ENCODE measurements at regions not wholly inside any gene's neighbourhood (a gene's known extent, or its start where the extent isn't known, plus 50 kb on each side); places are given as distances from the start of the nearest gene placed in this dataset.

GRCh38 chr12:74382983-74383382, 154.7 kb upstream of the ATXN7L3B start:
- Histone ChIP-seq H3K4me3 (ENCODE audit: extremely low read depth in 1 of 4, insufficient read depth in 2 of 4, low read depth in 3 of 4, low read length in 4 of 4) (no peak overlapping the region), H3K27me3 (replicated peaks in 1 of 4; ENCODE audit: control insufficient read depth in 3 of 4, extremely low read depth in 1 of 4, insufficient read depth in 3 of 4, low read length in 3 of 4) (no peaks in the 10 kb centered on the region), H3K4me1 (replicated peaks in 1 of 4; ENCODE audit: control insufficient read depth in 3 of 4, insufficient read depth in 4 of 4, low read length in 3 of 4) (no peaks in the 10 kb centered on the region), H4K5ac (ENCODE audit: insufficient read length, low read depth, low read length) (no peak overlapping the region), H4K8ac (ENCODE audit: extremely low read depth, insufficient read depth, low read length) (no peak overlapping the region), H2AK5ac (ENCODE audit: low read depth, low read length) (no peak overlapping the region), H3K9ac (replicated peaks in 1 of 4; ENCODE audit: extremely low read depth in 1 of 4, low read depth in 3 of 4, low read length in 3 of 4) (no peak overlapping the region), H3K36me3 (ENCODE audit: control insufficient read depth in 2 of 4, insufficient read depth in 4 of 4, low read length in 3 of 4) (no peaks in the 10 kb centered on the region), H3K79me1 (ENCODE audit: low read depth, low read length) (no peaks in the 10 kb centered on the region), H2BK5ac (ENCODE audit: low read depth, low read length) (no peak overlapping the region), H3K9me3 (ENCODE audit: insufficient read depth in 2 of 2, low read depth in 1 of 2, low read length in 1 of 2) (no peaks in the 10 kb centered on the region), H3K23ac (ENCODE audit: insufficient read length) (no peak overlapping the region), H3K79me2 (ENCODE audit: control insufficient read depth in 1 of 2, insufficient read depth in 2 of 2, low read length in 2 of 2) (no peaks in the 10 kb centered on the region), H2BK15ac (ENCODE audit: low read length) (no peak overlapping the region), H2BK120ac (replicated peaks; ENCODE audit: low read depth, low read length) (no peak overlapping the region), H3K27ac (ENCODE audit: low read depth, low read length) (no peak overlapping the region), H3K4me2 (ENCODE audit: insufficient read depth in 1 of 2, low read depth in 2 of 2, low read length in 2 of 2) (no peak overlapping the region), H3K23me2 (ENCODE audit: low read depth, low read length) (no peaks in the 10 kb centered on the region), H3K56ac (replicated peaks; ENCODE audit: insufficient read length, low read depth, low read length) (no peak overlapping the region), H3K14ac (ENCODE audit: insufficient read length) (no peak overlapping the region), H2AFZ (ENCODE audit: low read length) (no peak overlapping the region), H3K18ac (ENCODE audit: extremely low read depth, low read length) (no peak overlapping the region), H3K4ac (replicated peaks; ENCODE audit: insufficient read length, low read depth, low read length) (no peak overlapping the region), H2BK20ac (ENCODE audit: low read length) (no peak overlapping the region), H4K91ac (replicated peaks; ENCODE audit: insufficient read length, low read length) (no peak overlapping the region), H2BK12ac (ENCODE audit: low read depth, low read length) (no peak overlapping the region), H4K20me1 (replicated peaks in 1 of 2; ENCODE audit: control insufficient read depth in 1 of 2, insufficient read depth in 2 of 2, low read length in 2 of 2) (no peaks in the 10 kb centered on the region)
- no peak for DNase-seq (ENCODE audit: low read depth in 1 of 2, low spot score in 2 of 2)
- no peak for FAIRE-seq
- CTCF ChIA-PET (ENCODE audit: partially characterized antibody): interaction anchor here (1.3 to 1.5 kb wide), 3 partner anchors 18 to 33 kb away, joined by 3 to 6 read pairs (median 4); no protein-coding TSS in a partner anchor
- POLR2A ChIA-PET (ENCODE audit: partially characterized antibody): no interaction called here
- no peak for TF ChIP-seq TAF7 (optimal IDR thresholded peaks at IDR 0.05; ENCODE audit: borderline replicate concordance, low read depth, low read length)
- TF ChIP-seq MAFK (IDR thresholded peaks at IDR 0.05; ENCODE audit: low read depth, low read length): no peak
- no peak for TF ChIP-seq PHF8 (conservative IDR thresholded peaks at IDR 0.05; ENCODE audit: low read depth, low read length)
- no peak for TF ChIP-seq NRF1 (IDR thresholded peaks at IDR 0.05; ENCODE audit: low read depth, low read length)
- no peak for TF ChIP-seq POLR2AphosphoS5 (IDR thresholded peaks at IDR 0.05; ENCODE audit: low read depth, low read length)
- no peak for TF ChIP-seq GTF2F1 (IDR thresholded peaks at IDR 0.05; ENCODE audit: borderline replicate concordance, low read depth, low read length)
- TF ChIP-seq HDAC2 (IDR thresholded peaks at IDR 0.05; ENCODE audit: borderline replicate concordance in 1 of 2, low read depth in 2 of 2, low read length in 2 of 2): no peak
- no peak for TF ChIP-seq USF2 (IDR thresholded peaks at IDR 0.05; ENCODE audit: low read length)
- no peak for TF ChIP-seq JUN (IDR thresholded peaks at IDR 0.05; ENCODE audit: low read depth, low read length)
- no peak for TF ChIP-seq HDAC6 (IDR thresholded peaks at IDR 0.05; ENCODE audit: low read depth, low read length)
- TF ChIP-seq RBBP5 (IDR thresholded peaks at IDR 0.05; ENCODE audit: borderline replicate concordance, low read depth, low read length): no peak
- no peak for TF ChIP-seq EP300 (IDR thresholded peaks at IDR 0.05; ENCODE audit: borderline replicate concordance in 1 of 2, low read depth in 2 of 2, low read length in 2 of 2)
- no peak for TF ChIP-seq CREB1 (IDR thresholded peaks at IDR 0.05)

All from H1 (cell line).